OCI-LY1 (cell line): ENCODE measurements at regions not wholly inside any gene's neighbourhood (a gene's known extent, or its start where the extent isn't known, plus 50 kb on each side); places are given as distances from the start of the nearest gene placed in this dataset.

Experiments used
- H2AFZ ChIP-seq: fragments of 200-600 bp; sonication (generic), shearing (Covaris generic); 2 replicates; pipeline ENCODE4 v1.6.0; 2014; ENCODE audit warnings: antibody characterized with exemption, mild to moderate bottlenecking, low read length
- H3F3A ChIP-seq: fragments of 200-600 bp; sonication (generic), shearing (Covaris generic); 2 replicates; pipeline ENCODE4 v1.6.0; 2014; ENCODE audit warnings: mild to moderate bottlenecking, antibody characterized with exemption, low read length, moderate library complexity; ENCODE audit not compliant: insufficient read depth
- H3K27ac ChIP-seq: fragments of 200-600 bp; sonication (generic); 2 replicates; pipeline ENCODE4 v1.5.1; 2014; ENCODE audit warnings: low read length, mixed run types, mild to moderate bottlenecking, low read depth; ENCODE audit not compliant: poor library complexity, severe bottlenecking
- H3K27me3 ChIP-seq: fragments of 200-600 bp; sonication (generic); 2 replicates; pipeline ENCODE4 v1.6.0; 2014; ENCODE audit warnings: antibody characterized with exemption, mild to moderate bottlenecking, low read length, moderate library complexity; ENCODE audit not compliant: insufficient read depth
- H3K36me3 ChIP-seq: fragments of 200-600 bp; sonication (generic); 2 replicates; pipeline ENCODE4 v1.6.1; 2014; ENCODE audit warnings: mild to moderate bottlenecking, antibody characterized with exemption, low read length, moderate library complexity, mixed read lengths; ENCODE audit not compliant: insufficient read depth
- H3K4me1 ChIP-seq: fragments of 200-600 bp; sonication (generic); 2 replicates; pipeline ENCODE4 v1.5.1; 2014; ENCODE audit warnings: mild to moderate bottlenecking, low read length, moderate library complexity; ENCODE audit not compliant: insufficient read depth, severe bottlenecking
- H3K4me2 ChIP-seq: fragments of 200-600 bp; sonication (generic), shearing (Covaris generic); 2 replicates; pipeline ENCODE4 v1.6.1; 2014; ENCODE audit warnings: low read length
- H3K4me3 ChIP-seq: fragments of 200-600 bp; sonication (generic); 2 replicates; pipeline ENCODE4 v1.5.1; 2014; ENCODE audit warnings: low read length, low read depth, mild to moderate bottlenecking, mixed read lengths; ENCODE audit not compliant: poor library complexity, severe bottlenecking
- H3K79me2 ChIP-seq: fragments of 200-600 bp; shearing (Covaris generic); 2 replicates; pipeline ENCODE4 v1.6.1; 2016; ENCODE audit warnings: mixed run types, low read length, mixed read lengths; ENCODE audit not compliant: insufficient read depth
- H3K9ac ChIP-seq: fragments of 200-600 bp; sonication (generic), shearing (Covaris generic); 2 replicates; pipeline ENCODE4 v1.6.1; 2014; ENCODE audit warnings: mild to moderate bottlenecking, low read length, mixed read lengths
- H3K9me2 ChIP-seq: fragments of 200-600 bp; sonication (generic), shearing (Covaris generic); 2 replicates; pipeline ENCODE4 v1.6.1; 2014; ENCODE audit warnings: low read depth, mild to moderate bottlenecking, low read length, mixed read lengths
- H3K9me3 ChIP-seq: fragments of 200-600 bp; shearing (Covaris generic); 2 replicates; pipeline ENCODE4 v1.6.1; 2014; ENCODE audit warnings: low read length, mixed read lengths
- H4K20me1 ChIP-seq: fragments of 200-600 bp; sonication (generic), shearing (Covaris generic); 2 replicates; pipeline ENCODE4 v1.6.0; 2016; ENCODE audit warnings: mild to moderate bottlenecking, low read length; ENCODE audit not compliant: insufficient read depth
- CTCF ChIP-seq: fragments of 200-600 bp; sonication (generic), shearing (Covaris generic); IDR thresholded peaks from 2 replicates; pipeline ENCODE4 v1.5.1; 2017; ENCODE audit warnings: mild to moderate bottlenecking, antibody characterized with exemption, low read length, moderate library complexity, mixed read lengths
- EZH2 ChIP-seq: fragments of 200-600 bp; sonication (generic), shearing (Covaris generic); IDR thresholded peaks from 2 replicates; pipeline ENCODE4 v1.8.0; 2017; ENCODE audit warnings: borderline replicate concordance, mixed run types, mild to moderate bottlenecking, antibody characterized with exemption, low read length, moderate library complexity, mixed read lengths

GRCh38 chr1:59072583-59072947 lies 224.3 kb upstream of the FGGY start:
- H3K27ac ChIP-seq = no peak overlapping the region
- H3K9me2 ChIP-seq = no peaks in the 10 kb centered on the region
- no peaks in the 10 kb centered on the region for H3K4me1 ChIP-seq
- no peaks in the 10 kb centered on the region for H3K27me3 ChIP-seq
- no peak overlapping the region for H2AFZ ChIP-seq
- no peak overlapping the region for H3K4me3 ChIP-seq
- H3K79me2 ChIP-seq = no peaks in the 10 kb centered on the region
- H3K36me3 ChIP-seq = no peaks in the 10 kb centered on the region
- no peak overlapping the region for H3K9ac ChIP-seq
- H3K4me2 ChIP-seq = no peak overlapping the region
- H3K9me3 ChIP-seq = no peaks in the 10 kb centered on the region
- H3F3A ChIP-seq = no peaks in the 10 kb centered on the region
- no peaks in the 10 kb centered on the region for H4K20me1 ChIP-seq
- TF ChIP-seq CTCF = no peak
- no peak for TF ChIP-seq EZH2

GRCh38 chr1:59074598-59074997 lies 222.3 kb upstream of the FGGY start:
- H3K4me1 ChIP-seq = no peaks in the 10 kb centered on the region
- H3F3A ChIP-seq = no peaks in the 10 kb centered on the region

GRCh38 chr1:59075021-59075420 lies 221.9 kb upstream of the FGGY start:
- no peak overlapping the region for H3K9ac ChIP-seq
- H3K36me3 ChIP-seq = no peaks in the 10 kb centered on the region
- no peaks in the 10 kb centered on the region for H4K20me1 ChIP-seq
- H3K9me2 ChIP-seq = no peaks in the 10 kb centered on the region
- H2AFZ ChIP-seq = no peak overlapping the region
- H3K9me3 ChIP-seq = no peaks in the 10 kb centered on the region
- H3K4me3 ChIP-seq = no peak overlapping the region
- no peaks in the 10 kb centered on the region for H3F3A ChIP-seq
- H3K27ac ChIP-seq = no peak overlapping the region
- H3K4me2 ChIP-seq = no peak overlapping the region
- H3K4me1 ChIP-seq = no peaks in the 10 kb centered on the region
- no peaks in the 10 kb centered on the region for H3K27me3 ChIP-seq
- no peaks in the 10 kb centered on the region for H3K79me2 ChIP-seq
- TF ChIP-seq EZH2 (no peak), CTCF (no peak)

More at GRCh38 chr1:59074598-59074997, 222.3 kb upstream of the FGGY start:
- H3K4me2 ChIP-seq = no peak overlapping the region
- no peak overlapping the region for H3K27ac ChIP-seq
- no peaks in the 10 kb centered on the region for H3K9me2 ChIP-seq
- no peaks in the 10 kb centered on the region for H3K79me2 ChIP-seq
- no peak for TF ChIP-seq CTCF
- no peak for TF ChIP-seq EZH2
- no peaks in the 10 kb centered on the region for H3K27me3 ChIP-seq
- H3K36me3 ChIP-seq = no peaks in the 10 kb centered on the region
- H4K20me1 ChIP-seq = no peaks in the 10 kb centered on the region
- no peak overlapping the region for H2AFZ ChIP-seq
- no peak overlapping the region for H3K4me3 ChIP-seq
- H3K9ac ChIP-seq = no peak overlapping the region
- no peaks in the 10 kb centered on the region for H3K9me3 ChIP-seq
